ENCODE measurements at regions not wholly inside any gene's neighbourhood (a gene's known extent, or its start where the extent isn't known, plus 50 kb on each side); places are given as distances from the start of the nearest gene placed in this dataset.

GRCh38 chr6:907928-908327 is 215.0 kb upstream of the EXOC2 start:
- Histone ChIP-seq H3K4me1 (ENCODE audit: control insufficient read depth in 5 of 5, insufficient read depth in 5 of 5, low read length in 5 of 5) (no peaks in the 10 kb centered on the region), H3K9ac (ENCODE audit: low read length in 5 of 5) (no peak overlapping the region), H3K9me3 (ENCODE audit: control insufficient read depth in 5 of 5, low read length in 5 of 5) (no peaks in the 10 kb centered on the region), H3K27ac (ENCODE audit: low read depth, low read length) (no peak overlapping the region), H3K36me3 (ENCODE audit: control insufficient read depth in 5 of 5, insufficient read depth in 5 of 5, low read length in 5 of 5) (no peaks in the 10 kb centered on the region), H3K27me3 (ENCODE audit: control insufficient read depth in 5 of 5, insufficient read depth in 4 of 5, low read length in 5 of 5) (peaks cover 0 to 8% (median 0%) of the 10 kb centered on the region in 5 donors), H3K4me3 (ENCODE audit: low read depth in 1 of 5, low read length in 5 of 5) (no peak overlapping the region)

- Histone ChIP-seq H3K4me1 (ENCODE audit: control insufficient read depth in 5 of 5, insufficient read depth in 5 of 5, low read length in 5 of 5) (peaks cover 0 to 2% (median 0%) of the 10 kb centered on the region in 5 donors), H3K9me3 (ENCODE audit: control insufficient read depth in 5 of 5, low read length in 5 of 5) (no peaks in the 10 kb centered on the region), H3K27me3 (ENCODE audit: control insufficient read depth in 5 of 5, insufficient read depth in 4 of 5, low read length in 5 of 5) (peaks cover 0 to 3% (median 0%) of the 10 kb centered on the region in 5 donors), H3K9ac (ENCODE audit: low read length in 5 of 5) (no peak overlapping the region), H3K36me3 (ENCODE audit: control insufficient read depth in 5 of 5, insufficient read depth in 5 of 5, low read length in 5 of 5) (no peaks in the 10 kb centered on the region), H3K4me3 (ENCODE audit: low read depth in 1 of 5, low read length in 5 of 5) (no peak overlapping the region), H3K27ac (ENCODE audit: low read depth, low read length) (no peak overlapping the region)
Observed at GRCh38 chr6:906920-907319, 214.0 kb upstream of the EXOC2 start.

GRCh38 chr6:905556-905955 is 212.6 kb upstream of the EXOC2 start:
- Histone ChIP-seq H3K27me3 (ENCODE audit: control insufficient read depth in 5 of 5, insufficient read depth in 4 of 5, low read length in 5 of 5) (peaks cover 0 to 10% (median 0%) of the 10 kb centered on the region in 5 donors), H3K36me3 (ENCODE audit: control insufficient read depth in 5 of 5, insufficient read depth in 5 of 5, low read length in 5 of 5) (no peaks in the 10 kb centered on the region), H3K9ac (ENCODE audit: low read length in 5 of 5) (no peak overlapping the region), H3K27ac (ENCODE audit: low read depth, low read length) (no peak overlapping the region), H3K9me3 (ENCODE audit: control insufficient read depth in 5 of 5, low read length in 5 of 5) (no peaks in the 10 kb centered on the region), H3K4me3 (ENCODE audit: low read depth in 1 of 5, low read length in 5 of 5) (no peak overlapping the region), H3K4me1 (ENCODE audit: control insufficient read depth in 5 of 5, insufficient read depth in 5 of 5, low read length in 5 of 5) (peaks cover 0 to 6% (median 0%) of the 10 kb centered on the region in 5 donors)

GRCh38 chr6:904994-905393 is 212.1 kb upstream of the EXOC2 start:
- Histone ChIP-seq H3K4me1 (ENCODE audit: control insufficient read depth in 5 of 5, insufficient read depth in 5 of 5, low read length in 5 of 5) (peaks cover 0 to 6% (median 0%) of the 10 kb centered on the region in 5 donors), H3K4me3 (ENCODE audit: low read depth in 1 of 5, low read length in 5 of 5) (no peak overlapping the region), H3K27ac (ENCODE audit: low read depth, low read length) (no peak overlapping the region), H3K9me3 (ENCODE audit: control insufficient read depth in 5 of 5, low read length in 5 of 5) (no peaks in the 10 kb centered on the region), H3K27me3 (ENCODE audit: control insufficient read depth in 5 of 5, insufficient read depth in 4 of 5, low read length in 5 of 5) (peaks cover 0 to 12% (median 0%) of the 10 kb centered on the region in 5 donors), H3K36me3 (ENCODE audit: control insufficient read depth in 5 of 5, insufficient read depth in 5 of 5, low read length in 5 of 5) (no peaks in the 10 kb centered on the region), H3K9ac (ENCODE audit: low read length in 5 of 5) (no peak overlapping the region)

DNA sequence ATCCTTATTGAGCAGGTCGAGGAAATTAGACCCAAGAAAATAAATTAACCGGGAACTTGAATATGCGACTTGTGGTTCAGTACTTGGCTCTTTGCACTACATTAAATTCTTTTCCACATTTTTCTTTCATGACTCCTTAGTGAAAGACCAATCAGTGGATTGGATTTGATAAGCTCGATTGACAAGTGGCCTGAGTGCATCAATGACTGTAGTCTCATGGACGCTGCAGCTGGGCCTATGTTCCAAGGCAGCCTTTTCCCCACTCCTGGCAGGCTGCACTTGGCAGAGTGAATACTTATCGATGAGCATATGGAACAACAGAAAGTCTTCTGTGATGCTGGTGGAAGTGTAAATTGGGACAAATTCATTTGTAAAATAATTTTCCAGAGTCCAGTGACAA is 210.8 kb upstream of the EXOC2 start:
- no peaks in the 10 kb centered on the region for H3K36me3 ChIP-seq (ENCODE audit: control insufficient read depth in 5 of 5, insufficient read depth in 5 of 5, low read length in 5 of 5)
- no peak overlapping the region for H3K27ac ChIP-seq (ENCODE audit: low read depth, low read length)

DNA sequence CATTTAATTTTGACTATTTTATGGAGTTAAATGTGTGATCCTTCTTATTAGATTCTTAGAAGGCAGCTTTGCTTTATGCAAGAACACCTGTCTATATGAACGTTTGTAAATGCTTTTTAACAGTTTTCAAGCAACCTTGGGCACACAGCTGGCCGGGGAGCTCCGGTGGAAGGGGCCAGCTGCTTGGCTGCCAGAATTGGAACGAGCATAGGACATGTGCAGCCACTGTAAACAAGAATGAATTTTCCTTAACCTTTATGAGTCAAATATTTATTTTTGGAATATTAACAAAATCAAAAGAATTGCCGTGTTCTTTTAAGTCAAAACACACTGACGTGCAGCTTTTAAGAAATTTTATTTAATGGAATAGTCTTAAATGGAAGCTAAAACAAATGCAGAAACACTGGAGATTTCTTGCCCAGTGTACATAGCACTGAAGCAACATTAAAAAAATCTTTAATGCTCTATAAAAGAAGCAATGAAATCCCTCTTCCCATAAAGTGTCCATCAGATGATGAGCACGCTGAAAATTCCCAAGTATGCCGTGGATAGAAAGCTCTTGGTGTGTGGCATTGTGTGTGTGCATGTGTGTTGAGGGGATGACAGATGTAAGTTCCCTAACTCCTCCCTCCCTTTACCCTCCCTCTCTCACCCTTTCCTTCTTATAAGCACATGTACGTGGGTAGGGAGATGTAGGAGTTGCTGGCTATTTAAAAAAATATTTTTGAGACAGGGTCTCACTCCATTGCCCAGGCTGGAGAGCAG is 208.9 kb upstream of the EXOC2 start:
- Histone ChIP-seq H3K4me3 (ENCODE audit: low read depth in 1 of 5, low read length in 5 of 5) (no peak overlapping the region), H3K36me3 (ENCODE audit: control insufficient read depth in 5 of 5, insufficient read depth in 5 of 5, low read length in 5 of 5) (no peaks in the 10 kb centered on the region), H3K27me3 (ENCODE audit: control insufficient read depth in 5 of 5, insufficient read depth in 4 of 5, low read length in 5 of 5) (peaks cover 0 to 12% (median 0%) of the 10 kb centered on the region in 5 donors), H3K4me1 (ENCODE audit: control insufficient read depth in 5 of 5, insufficient read depth in 5 of 5, low read length in 5 of 5) (peaks cover 0 to 15% (median 0%) of the 10 kb centered on the region in 5 donors), H3K9me3 (ENCODE audit: control insufficient read depth in 5 of 5, low read length in 5 of 5) (no peaks in the 10 kb centered on the region), H3K9ac (ENCODE audit: low read length in 5 of 5) (no peak overlapping the region), H3K27ac (ENCODE audit: low read depth, low read length) (no peak overlapping the region)

More for the DNA sequence above, 210.8 kb upstream of the EXOC2 start:
- Histone ChIP-seq H3K27me3 (ENCODE audit: control insufficient read depth in 5 of 5, insufficient read depth in 4 of 5, low read length in 5 of 5) (peaks cover 0 to 12% (median 0%) of the 10 kb centered on the region in 5 donors), H3K9ac (ENCODE audit: low read length in 5 of 5) (no peak overlapping the region), H3K9me3 (ENCODE audit: control insufficient read depth in 5 of 5, low read length in 5 of 5) (no peaks in the 10 kb centered on the region), H3K4me1 (ENCODE audit: control insufficient read depth in 5 of 5, insufficient read depth in 5 of 5, low read length in 5 of 5) (peaks cover 0 to 6% (median 0%) of the 10 kb centered on the region in 5 donors), H3K4me3 (ENCODE audit: low read depth in 1 of 5, low read length in 5 of 5) (no peak overlapping the region)

GRCh38 chr6:900716-901605 is 208.0 kb upstream of the EXOC2 start:
- peaks cover 0 to 15% (median 0%) of the 10 kb centered on the region in 5 donors for H3K4me1 ChIP-seq (ENCODE audit: control insufficient read depth in 5 of 5, insufficient read depth in 5 of 5, low read length in 5 of 5)
- H3K27ac ChIP-seq (ENCODE audit: low read depth, low read length) = no peak overlapping the region
- H3K9me3 ChIP-seq (ENCODE audit: control insufficient read depth in 5 of 5, low read length in 5 of 5) = no peaks in the 10 kb centered on the region
- H3K36me3 ChIP-seq (ENCODE audit: control insufficient read depth in 5 of 5, insufficient read depth in 5 of 5, low read length in 5 of 5) = no peaks in the 10 kb centered on the region
- peaks cover 0 to 12% (median 0%) of the 10 kb centered on the region in 5 donors for H3K27me3 ChIP-seq (ENCODE audit: control insufficient read depth in 5 of 5, insufficient read depth in 4 of 5, low read length in 5 of 5)
- H3K4me3 ChIP-seq (ENCODE audit: low read depth in 1 of 5, low read length in 5 of 5) = no peak overlapping the region
- no peak overlapping the region for H3K9ac ChIP-seq (ENCODE audit: low read length in 5 of 5)

- Histone ChIP-seq H3K27ac (ENCODE audit: low read depth, low read length) (no peak overlapping the region), H3K4me3 (ENCODE audit: low read depth in 1 of 5, low read length in 5 of 5) (no peak overlapping the region), H3K9me3 (ENCODE audit: control insufficient read depth in 5 of 5, low read length in 5 of 5) (no peaks in the 10 kb centered on the region), H3K4me1 (ENCODE audit: control insufficient read depth in 5 of 5, insufficient read depth in 5 of 5, low read length in 5 of 5) (peaks cover 0 to 15% (median 0%) of the 10 kb centered on the region in 5 donors), H3K36me3 (ENCODE audit: control insufficient read depth in 5 of 5, insufficient read depth in 5 of 5, low read length in 5 of 5) (no peaks in the 10 kb centered on the region), H3K9ac (ENCODE audit: low read length in 5 of 5) (no peak overlapping the region), H3K27me3 (ENCODE audit: control insufficient read depth in 5 of 5, insufficient read depth in 4 of 5, low read length in 5 of 5) (peaks cover 0 to 12% (median 0%) of the 10 kb centered on the region in 5 donors)
Observed at GRCh38 chr6:897528-898207, 204.7 kb upstream of the EXOC2 start.

GRCh38 chr6:894274-894673 is 201.3 kb upstream of the EXOC2 start:
- no peak overlapping the region for H3K27ac ChIP-seq (ENCODE audit: low read depth, low read length)
- no peak overlapping the region for H3K4me3 ChIP-seq (ENCODE audit: low read depth in 1 of 5, low read length in 5 of 5)
- H3K9ac ChIP-seq (ENCODE audit: low read length in 5 of 5) = no peak overlapping the region
- H3K27me3 ChIP-seq (ENCODE audit: control insufficient read depth in 5 of 5, insufficient read depth in 4 of 5, low read length in 5 of 5) = peaks cover 0 to 11% (median 0%) of the 10 kb centered on the region in 5 donors
- H3K4me1 ChIP-seq (ENCODE audit: control insufficient read depth in 5 of 5, insufficient read depth in 5 of 5, low read length in 5 of 5) = peaks cover 0 to 9% (median 0%) of the 10 kb centered on the region in 5 donors
- H3K9me3 ChIP-seq (ENCODE audit: control insufficient read depth in 5 of 5, low read length in 5 of 5) = no peaks in the 10 kb centered on the region
- no peaks in the 10 kb centered on the region for H3K36me3 ChIP-seq (ENCODE audit: control insufficient read depth in 5 of 5, insufficient read depth in 5 of 5, low read length in 5 of 5)
